AML-193 (cell line): ENCODE measurements at regions not wholly inside any gene's neighbourhood (a gene's known extent, or its start where the extent isn't known, plus 50 kb on each side); places are given as distances from the start of the nearest gene placed in this dataset.

Source experiments
- DNase-seq, 2 experiments: peaks; one replicate each; lab custom pipeline; 2025; lab: John Stamatoyannopoulos, UW

- no peak for DNase-seq
Observed at GRCh38 chr15:69794645-69795469, 302.9 kb downstream of the TLE3 start.

GRCh38 chr15:69795601-69796000 lies 302.1 kb downstream of the TLE3 start:
- DNase-seq: no peak

GRCh38 chr15:69797051-69797595 lies 300.6 kb downstream of the TLE3 start:
- DNase-seq: no peak

GRCh38 chr15:69797615-69798014 lies 300.1 kb downstream of the TLE3 start:
- DNase-seq: no peak

GRCh38 chr15:69798481-69799250 lies 299.1 kb downstream of the TLE3 start:
- no peak for DNase-seq

- DNase-seq: no peak
Observed at GRCh38 chr15:69801144-69801543, 296.6 kb downstream of the TLE3 start.

- DNase-seq: no peak
Observed at GRCh38 chr15:69802432-69802831, 295.3 kb downstream of the TLE3 start.

GRCh38 chr15:69804786-69805185 lies 292.9 kb downstream of the TLE3 start:
- DNase-seq: no peak

- DNase-seq: no peak
Observed at GRCh38 chr15:69805248-69805953, 292.3 kb downstream of the TLE3 start.

GRCh38 chr15:69806287-69806915 lies 291.3 kb downstream of the TLE3 start:
- DNase-seq: no peak

GRCh38 chr15:69807721-69808120 lies 290.0 kb downstream of the TLE3 start:
- no peak for DNase-seq

GRCh38 chr15:69808756-69809155 lies 289.0 kb downstream of the TLE3 start:
- DNase-seq: no peak

GRCh38 chr15:69809421-69809820 lies 288.3 kb downstream of the TLE3 start:
- no peak for DNase-seq

- no peak for DNase-seq
Observed at GRCh38 chr15:69810431-69811354, 287.0 kb downstream of the TLE3 start.

- no peak for DNase-seq
Observed at GRCh38 chr15:69812861-69813261, 284.9 kb downstream of the TLE3 start.

- DNase-seq: no peak
Observed at GRCh38 chr15:69813881-69814280, 283.8 kb downstream of the TLE3 start.

GRCh38 chr15:69814932-69815331 lies 282.8 kb downstream of the TLE3 start:
- no peak for DNase-seq

- no peak for DNase-seq
Observed at GRCh38 chr15:69815793-69816192, 281.9 kb downstream of the TLE3 start.

- no peak for DNase-seq
Observed at GRCh38 chr15:69816522-69816921, 281.2 kb downstream of the TLE3 start.

- DNase-seq: no peak
Observed at GRCh38 chr15:69818529-69818928, 279.2 kb downstream of the TLE3 start.

- no peak for DNase-seq
Observed at GRCh38 chr15:69819371-69819770, 278.3 kb downstream of the TLE3 start.
